KOPT-K1 (cell line): ENCODE measurements at regions not wholly inside any gene's neighbourhood (a gene's known extent, or its start where the extent isn't known, plus 50 kb on each side); places are given as distances from the start of the nearest gene placed in this dataset.

Experiments
- H3K27ac ChIP-seq: fragments of 200-600 bp; sonication (generic); 2 replicates; pipeline ENCODE4 v1.5.1; 2016; ENCODE audit warnings: antibody characterized with exemption, mild to moderate bottlenecking, low read depth, low read length; ENCODE audit not compliant: poor library complexity, severe bottlenecking
- H3K36me3 ChIP-seq: fragments of 200-600 bp; sonication (generic); 2 replicates; pipeline ENCODE4 v1.5.1; 2017; ENCODE audit warnings: antibody characterized with exemption, mild to moderate bottlenecking, low read length, moderate library complexity; ENCODE audit not compliant: insufficient read depth
- H3K9me3 ChIP-seq: fragments of 200-600 bp; sonication (generic); 2 replicates; pipeline ENCODE4 v1.5.1; 2017; ENCODE audit warnings: antibody characterized with exemption, low read length, mild to moderate bottlenecking; ENCODE audit not compliant: insufficient read depth, poor library complexity, severe bottlenecking

DNA sequence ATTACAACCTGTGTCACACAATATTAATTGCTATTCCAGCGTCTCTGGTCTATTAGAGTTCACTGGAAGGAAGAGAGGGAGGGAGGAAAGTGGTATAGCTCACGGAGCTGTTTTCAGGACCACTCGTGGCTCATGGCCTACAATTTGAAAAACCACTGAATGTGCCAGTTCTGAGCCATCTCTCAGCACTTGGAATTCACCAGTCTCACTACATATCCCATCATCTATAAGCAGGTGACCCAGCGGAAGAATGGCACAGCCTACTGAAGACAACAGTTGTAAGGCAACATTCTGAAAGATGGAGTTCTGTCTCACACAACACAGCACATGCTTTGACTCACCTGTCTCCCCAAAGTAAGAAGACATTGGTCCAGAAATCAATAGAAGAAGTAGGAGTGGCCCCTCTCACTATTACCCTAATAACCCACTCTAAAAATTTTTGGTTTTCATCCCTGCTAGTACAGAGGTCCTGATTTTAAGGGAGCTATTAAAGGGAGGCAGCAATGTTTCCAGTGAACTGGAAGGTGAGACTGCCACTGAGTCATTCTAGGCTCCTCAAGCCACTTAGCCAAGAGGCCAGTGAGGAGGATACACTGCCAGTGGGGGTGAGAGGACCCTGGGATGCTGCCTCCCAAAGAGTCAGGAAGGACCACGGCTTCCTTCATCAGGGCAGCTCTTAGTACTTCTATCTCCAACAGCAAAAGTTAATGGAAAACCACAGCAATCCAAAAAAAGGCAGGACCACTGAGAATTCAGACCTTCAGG, 50.0 kb upstream of the DOCK9 start:
- Histone ChIP-seq H3K36me3 (no peaks in the 10 kb centered on the region), H3K27ac (no peak overlapping the region), H3K9me3 (peaks cover 6% of the 10 kb centered on the region)

- Histone ChIP-seq H3K36me3 (no peaks in the 10 kb centered on the region), H3K27ac (no peak overlapping the region)
These were observed 51.0 kb upstream of the DOCK9 start for GRCh38 chr13:99028890-99029289.

DNA sequence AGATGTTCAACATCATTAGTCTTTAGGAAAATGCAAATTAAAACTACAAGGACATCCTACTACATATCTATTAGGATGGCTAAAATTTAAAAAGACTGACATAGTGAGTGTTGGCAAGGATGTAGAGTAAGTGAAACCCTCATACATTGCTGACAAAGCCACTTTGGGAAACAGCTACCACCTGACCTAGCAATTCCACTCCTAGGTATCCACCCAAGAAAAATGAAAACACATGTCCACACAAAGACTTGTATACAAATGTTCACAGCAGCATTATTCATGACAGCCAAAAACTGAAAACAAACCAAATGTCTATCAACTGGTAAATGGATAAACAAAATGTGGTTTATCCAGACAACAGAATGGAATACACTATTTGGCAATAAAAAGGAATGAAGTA, 51.7 kb upstream of the DOCK9 start:
- Histone ChIP-seq H3K9me3 (peaks cover 6% of the 10 kb centered on the region), H3K36me3 (no peaks in the 10 kb centered on the region), H3K27ac (no peak overlapping the region)

More at GRCh38 chr13:99028890-99029289, 51.0 kb upstream of the DOCK9 start:
- H3K9me3 ChIP-seq = peaks cover 6% of the 10 kb centered on the region

GRCh38 chr13:99030326-99030725, 52.5 kb upstream of the DOCK9 start:
- peaks cover 6% of the 10 kb centered on the region for H3K9me3 ChIP-seq
- H3K36me3 ChIP-seq = no peaks in the 10 kb centered on the region
- H3K27ac ChIP-seq = no peak overlapping the region

- H3K36me3 ChIP-seq = no peaks in the 10 kb centered on the region
- H3K27ac ChIP-seq = no peak overlapping the region
- H3K9me3 ChIP-seq = peaks cover 6% of the 10 kb centered on the region
These were observed 54.0 kb upstream of the DOCK9 start for GRCh38 chr13:99031832-99032231.

- Histone ChIP-seq H3K9me3 (peaks cover 3% of the 10 kb centered on the region), H3K27ac (no peak overlapping the region), H3K36me3 (no peaks in the 10 kb centered on the region)
These were observed 56.0 kb upstream of the DOCK9 start for GRCh38 chr13:99033814-99034213.

DNA sequence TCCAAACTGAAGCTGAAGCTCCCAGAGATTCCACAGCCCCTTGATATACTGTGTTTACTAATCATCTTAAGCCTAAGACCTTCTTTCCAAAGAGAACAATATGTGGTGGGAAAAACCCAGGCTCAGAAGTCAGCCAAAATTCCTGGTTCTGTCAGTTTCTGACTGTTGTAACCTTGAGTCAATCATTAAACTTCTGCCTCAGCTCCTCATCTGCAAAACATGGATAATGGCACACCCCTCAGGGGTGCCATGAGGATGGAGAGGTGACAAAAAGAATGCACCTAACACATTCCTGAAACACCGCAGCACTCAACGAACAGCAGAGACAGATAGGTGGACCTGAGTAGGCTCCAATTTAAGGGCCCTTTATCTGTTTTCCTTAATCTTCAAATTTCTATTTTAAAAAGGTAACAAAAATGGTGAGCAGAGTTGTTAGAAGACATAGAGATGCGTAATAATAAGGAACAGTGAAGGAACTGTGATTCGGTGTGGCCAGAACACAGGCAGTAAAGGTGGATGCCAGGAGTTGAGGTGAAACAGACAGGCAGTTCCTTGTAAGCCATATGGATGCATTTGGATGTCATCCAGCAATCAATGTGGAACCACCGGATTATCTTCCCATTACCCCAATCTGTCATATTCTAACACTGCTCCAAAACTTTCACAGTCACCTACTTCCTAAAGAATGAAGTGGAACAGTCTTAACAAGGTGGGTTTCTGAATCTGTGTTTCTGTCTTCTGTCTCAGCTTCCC, 56.6 kb upstream of the DOCK9 start:
- H3K36me3 ChIP-seq = no peaks in the 10 kb centered on the region
- no peaks in the 10 kb centered on the region for H3K9me3 ChIP-seq

GRCh38 chr13:99035715-99036114, 57.9 kb upstream of the DOCK9 start:
- H3K27ac ChIP-seq = no peak overlapping the region
- H3K36me3 ChIP-seq = no peaks in the 10 kb centered on the region
- no peaks in the 10 kb centered on the region for H3K9me3 ChIP-seq

More for the DNA sequence above, 56.6 kb upstream of the DOCK9 start:
- H3K27ac ChIP-seq = no peak overlapping the region

DNA sequence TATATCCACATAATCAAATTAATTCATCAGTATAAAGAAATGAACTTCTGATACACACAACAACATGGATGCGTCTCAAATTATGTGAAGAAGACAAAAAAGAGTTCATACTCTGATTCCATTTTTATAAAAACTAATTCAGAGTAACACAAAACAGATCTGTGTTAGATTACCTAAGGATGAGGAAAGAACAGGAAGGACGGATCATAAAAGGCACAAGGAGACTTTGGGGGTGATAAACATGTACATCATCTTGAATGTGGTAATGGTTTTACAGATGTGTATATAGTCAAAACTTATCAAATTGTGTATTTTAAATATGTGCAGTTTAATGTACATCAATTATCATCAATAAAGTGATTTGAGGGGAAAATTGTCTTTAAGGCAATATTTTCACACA, 59.9 kb upstream of the DOCK9 start:
- Histone ChIP-seq H3K27ac (no peak overlapping the region), H3K9me3 (no peaks in the 10 kb centered on the region), H3K36me3 (no peaks in the 10 kb centered on the region)

GRCh38 chr13:99039718-99040280, 61.9 kb upstream of the DOCK9 start:
- H3K9me3 ChIP-seq = no peaks in the 10 kb centered on the region
- H3K36me3 ChIP-seq = no peaks in the 10 kb centered on the region
- no peak overlapping the region for H3K27ac ChIP-seq

- no peaks in the 10 kb centered on the region for H3K36me3 ChIP-seq
- no peak overlapping the region for H3K27ac ChIP-seq
- H3K9me3 ChIP-seq = no peaks in the 10 kb centered on the region
These were observed 62.8 kb upstream of the DOCK9 start for GRCh38 chr13:99040536-99041131.

GRCh38 chr13:99041337-99041736, 63.5 kb upstream of the DOCK9 start:
- Histone ChIP-seq H3K27ac (no peak overlapping the region), H3K36me3 (no peaks in the 10 kb centered on the region), H3K9me3 (no peaks in the 10 kb centered on the region)

GRCh38 chr13:99041788-99042187, 63.9 kb upstream of the DOCK9 start:
- no peak overlapping the region for H3K27ac ChIP-seq

DNA sequence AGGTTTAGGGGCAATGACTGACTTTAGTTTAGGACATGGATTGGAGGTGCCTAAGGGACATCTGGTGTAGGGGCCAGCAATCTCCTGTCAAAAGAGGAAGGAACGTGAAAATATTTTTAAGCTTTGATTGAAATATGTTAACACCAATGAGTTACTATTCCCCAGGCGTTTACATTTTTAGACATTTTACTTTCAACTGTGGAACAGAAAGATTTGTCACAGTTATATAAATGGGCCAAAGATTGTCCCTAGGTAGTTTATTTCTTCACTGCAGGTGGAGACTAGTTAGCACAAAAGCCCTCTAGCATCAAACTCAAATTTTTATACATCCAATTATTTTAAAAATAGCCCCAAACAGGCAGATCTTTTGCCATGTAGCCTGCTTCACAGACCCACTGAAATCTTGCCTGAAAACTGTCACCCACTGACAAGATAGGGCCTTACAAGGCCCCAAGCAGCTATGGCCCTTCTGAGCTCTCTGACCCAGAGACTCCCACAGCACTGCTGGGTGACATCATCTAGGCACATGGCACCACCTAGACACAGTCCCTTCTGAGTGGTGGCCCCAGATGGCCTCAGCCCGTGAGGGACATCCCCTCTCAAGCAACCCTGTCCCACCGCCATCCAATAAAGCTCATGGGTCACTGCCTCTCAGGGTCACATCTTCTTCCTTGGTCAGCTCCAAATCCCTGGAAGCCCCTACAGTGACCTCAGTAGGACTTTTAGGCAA, 64.8 kb upstream of the DOCK9 start:
- no peaks in the 10 kb centered on the region for H3K36me3 ChIP-seq
- H3K9me3 ChIP-seq = no peaks in the 10 kb centered on the region
- H3K27ac ChIP-seq = no peak overlapping the region

More at GRCh38 chr13:99041788-99042187, 63.9 kb upstream of the DOCK9 start:
- no peaks in the 10 kb centered on the region for H3K36me3 ChIP-seq
- no peaks in the 10 kb centered on the region for H3K9me3 ChIP-seq

DNA sequence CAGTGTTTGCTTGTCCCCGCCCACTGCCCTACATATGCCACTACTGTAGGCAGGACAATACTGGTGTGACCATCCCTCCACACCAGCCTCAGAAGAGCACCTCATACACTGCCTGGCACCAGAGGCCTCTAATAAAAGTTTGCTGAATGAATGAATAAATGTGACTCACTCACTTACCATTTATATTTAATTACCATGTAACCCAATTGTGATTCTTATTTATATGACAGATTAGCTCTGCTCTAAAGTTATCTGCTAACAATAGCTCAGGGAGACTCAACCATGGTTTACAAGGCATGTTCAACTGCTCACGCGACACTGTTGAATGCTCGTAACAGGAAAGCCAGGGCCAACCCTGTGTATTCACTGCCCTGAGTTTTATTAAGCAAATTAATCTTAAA, 66.0 kb upstream of the DOCK9 start:
- H3K36me3 ChIP-seq = no peaks in the 10 kb centered on the region
- no peak overlapping the region for H3K27ac ChIP-seq
- H3K9me3 ChIP-seq = no peaks in the 10 kb centered on the region
